Neural crest cell (in vitro differentiated cells): ENCODE measurements at regions not wholly inside any gene's neighbourhood (a gene's known extent, or its start where the extent isn't known, plus 50 kb on each side); places are given as distances from the start of the nearest gene placed in this dataset.

ENCODE experiments used
- DNase-seq: peaks from one replicate; pipeline ENCODE4 v3.0.0; 2021; ENCODE audit warnings: low read depth, mixed read lengths, low spot score
- H3K27ac Mint-ChIP-seq: one replicate; pipeline ENCODE4 v1.8.0; 2021; ENCODE audit warnings: mild to moderate bottlenecking, mixed read lengths; ENCODE audit not compliant: unreplicated experiment
- H3K27me3 Mint-ChIP-seq: 2 replicates; pipeline ENCODE4 v1.8.0; 2021; ENCODE audit warnings: low read depth, mild to moderate bottlenecking, mixed read lengths
- H3K36me3 Mint-ChIP-seq: 2 replicates; pipeline ENCODE4 v1.8.0; 2021; ENCODE audit warnings: low read depth, mild to moderate bottlenecking, mixed read lengths
- H3K4me1 Mint-ChIP-seq: 2 replicates; pipeline ENCODE4 v1.8.0; 2021; ENCODE audit warnings: mixed read lengths
- H3K4me3 Mint-ChIP-seq: one replicate; pipeline ENCODE4 v1.8.0; 2021; ENCODE audit warnings: mild to moderate bottlenecking, mixed read lengths
- H3K9me3 Mint-ChIP-seq: 2 replicates; pipeline ENCODE4 v1.8.0; 2021; ENCODE audit warnings: mixed read lengths
- TF ChIP-seq, protein P1 (sequence below): fragments of 200-600 bp; sonication (generic); conservative IDR thresholded peaks from 2 replicates; pipeline ENCODE4 v1.5.0; 2021; ENCODE audit warnings: antibody characterized with exemption, mild to moderate bottlenecking

GRCh38 chr20:5413394-5413793 is 96.6 kb upstream of the PROKR2 start:
- no peaks in the 10 kb centered on the region for H3K4me1 Mint-ChIP-seq
- TF ChIP-seq, protein P1, sequence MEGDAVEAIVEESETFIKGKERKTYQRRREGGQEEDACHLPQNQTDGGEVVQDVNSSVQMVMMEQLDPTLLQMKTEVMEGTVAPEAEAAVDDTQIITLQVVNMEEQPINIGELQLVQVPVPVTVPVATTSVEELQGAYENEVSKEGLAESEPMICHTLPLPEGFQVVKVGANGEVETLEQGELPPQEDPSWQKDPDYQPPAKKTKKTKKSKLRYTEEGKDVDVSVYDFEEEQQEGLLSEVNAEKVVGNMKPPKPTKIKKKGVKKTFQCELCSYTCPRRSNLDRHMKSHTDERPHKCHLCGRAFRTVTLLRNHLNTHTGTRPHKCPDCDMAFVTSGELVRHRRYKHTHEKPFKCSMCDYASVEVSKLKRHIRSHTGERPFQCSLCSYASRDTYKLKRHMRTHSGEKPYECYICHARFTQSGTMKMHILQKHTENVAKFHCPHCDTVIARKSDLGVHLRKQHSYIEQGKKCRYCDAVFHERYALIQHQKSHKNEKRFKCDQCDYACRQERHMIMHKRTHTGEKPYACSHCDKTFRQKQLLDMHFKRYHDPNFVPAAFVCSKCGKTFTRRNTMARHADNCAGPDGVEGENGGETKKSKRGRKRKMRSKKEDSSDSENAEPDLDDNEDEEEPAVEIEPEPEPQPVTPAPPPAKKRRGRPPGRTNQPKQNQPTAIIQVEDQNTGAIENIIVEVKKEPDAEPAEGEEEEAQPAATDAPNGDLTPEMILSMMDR, result no peak
- H3K36me3 Mint-ChIP-seq, result no peaks in the 10 kb centered on the region
- H3K27me3 Mint-ChIP-seq, result peaks cover 46% of the 10 kb centered on the region
- DNase-seq, result no peak
- no peak overlapping the region for H3K27ac Mint-ChIP-seq
- no peak overlapping the region for H3K4me3 Mint-ChIP-seq
- H3K9me3 Mint-ChIP-seq, result peaks cover 2% of the 10 kb centered on the region

DNA sequence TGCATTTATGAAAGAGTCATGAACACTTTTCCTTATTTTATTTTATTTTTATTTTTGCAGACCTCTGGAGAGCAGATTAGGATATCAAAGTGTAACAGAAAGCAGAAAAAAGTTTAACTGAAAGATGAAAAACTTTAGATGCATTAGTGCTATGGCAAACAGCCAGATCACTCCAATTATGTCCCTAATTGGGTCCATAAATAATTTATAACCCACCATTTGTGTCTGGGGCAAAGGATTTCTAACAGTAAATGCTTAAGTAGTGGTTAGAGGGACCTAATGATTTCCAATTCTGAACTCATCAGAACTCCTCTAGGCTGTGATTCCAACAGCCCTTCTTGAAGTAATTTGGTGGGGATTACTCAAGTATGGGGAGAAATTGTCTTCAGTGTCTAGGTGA is 93.7 kb upstream of the PROKR2 start:
- H3K36me3 Mint-ChIP-seq, result no peaks in the 10 kb centered on the region
- H3K27me3 Mint-ChIP-seq, result peaks cover 62% of the 10 kb centered on the region
- DNase-seq, result no peak
- TF ChIP-seq, protein P1, result no peak
- no peaks in the 10 kb centered on the region for H3K9me3 Mint-ChIP-seq
- H3K4me1 Mint-ChIP-seq, result no peaks in the 10 kb centered on the region
- no peak overlapping the region for H3K27ac Mint-ChIP-seq
- H3K4me3 Mint-ChIP-seq, result no peak overlapping the region

DNA sequence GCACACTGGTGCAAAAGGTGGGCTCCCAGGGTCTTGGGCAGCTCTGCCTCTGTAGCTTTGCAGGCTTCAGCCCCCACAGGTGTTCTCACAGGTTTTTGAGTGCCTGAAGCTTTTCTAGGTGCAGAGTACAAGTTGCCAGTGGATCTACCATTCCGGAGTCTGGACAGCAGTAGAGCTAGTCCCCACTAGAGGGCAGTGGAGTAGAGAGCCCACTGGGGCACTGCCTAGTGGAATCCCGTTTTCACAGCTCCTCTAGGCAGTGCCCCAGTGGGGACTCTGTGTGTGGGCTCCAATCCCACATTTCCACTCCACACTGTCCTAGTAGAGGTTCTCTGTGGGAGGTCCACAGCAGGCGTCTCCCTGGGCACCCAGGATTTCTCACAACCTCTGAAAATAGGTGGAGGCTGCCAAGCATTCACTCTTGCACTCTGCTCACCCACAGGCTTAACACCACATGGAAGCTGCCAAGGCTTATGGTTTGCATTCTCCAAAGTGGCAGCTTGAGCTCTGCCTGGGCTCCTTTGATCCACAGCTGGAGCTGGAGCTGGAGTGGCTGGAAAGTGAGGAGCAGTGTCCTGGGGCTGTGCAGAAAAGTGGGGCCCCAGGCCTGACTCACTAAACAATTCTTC is 86.3 kb upstream of the PROKR2 start:
- Mint-ChIP-seq H3K27me3 (peaks cover 48% of the 10 kb centered on the region), H3K9me3 (no peaks in the 10 kb centered on the region), H3K4me3 (no peak overlapping the region), H3K4me1 (no peaks in the 10 kb centered on the region), H3K27ac (no peak overlapping the region), H3K36me3 (no peaks in the 10 kb centered on the region)
- DNase-seq, result peak; percentile 46
- TF ChIP-seq, protein P1, result peak; percentile 56

- H3K27me3 Mint-ChIP-seq, result peaks cover 54% of the 10 kb centered on the region
- no peaks in the 10 kb centered on the region for H3K9me3 Mint-ChIP-seq
- no peak for DNase-seq
- H3K4me3 Mint-ChIP-seq, result no peak overlapping the region
- H3K27ac Mint-ChIP-seq, result no peak overlapping the region
- H3K4me1 Mint-ChIP-seq, result no peaks in the 10 kb centered on the region
- no peaks in the 10 kb centered on the region for H3K36me3 Mint-ChIP-seq
- TF ChIP-seq, protein P1, result peak; percentile 28
Measured at GRCh38 chr20:5401277-5401875, 84.6 kb upstream of the PROKR2 start.

GRCh38 chr20:5400164-5400762 is 83.5 kb upstream of the PROKR2 start:
- DNase-seq, result peak; percentile 26
- Mint-ChIP-seq H3K36me3 (no peaks in the 10 kb centered on the region), H3K4me3 (no peak overlapping the region), H3K9me3 (no peaks in the 10 kb centered on the region), H3K27me3 (peaks cover 56% of the 10 kb centered on the region), H3K4me1 (no peaks in the 10 kb centered on the region), H3K27ac (no peak overlapping the region)
- TF ChIP-seq, protein P1, result no peak
